Adrenal gland (tissue), 5 donors: ENCODE measurements at regions not wholly inside any gene's neighbourhood (a gene's known extent, or its start where the extent isn't known, plus 50 kb on each side); places are given as distances from the start of the nearest gene placed in this dataset.

Experiments used
- POLR2A ChIP-seq, 2 donors: fragments of 450-650 bp; IDR thresholded peaks; one replicate each; pipeline ENCODE4 v1.6.1; 2017; ENCODE audit warnings: antibody characterized with exemption in 2 of 2, mild to moderate bottlenecking in 2 of 2, moderate library complexity in 1 of 2
- TF ChIP-seq, protein P1 (sequence below), 6 experiments: fragments of 450-650 bp in 4 of 6; fragments of 200-600 bp in 2 of 6; sonication (generic) in 1 of 6; IDR thresholded peaks; 1 replicate in 5 of 6; 2 replicates in 1 of 6; pipeline versions ENCODE4 v1.5.1 to v1.8.0; 2016 to 2021; ENCODE audit warnings: antibody characterized with exemption in 6 of 6, mild to moderate bottlenecking in 2 of 6, moderate library complexity in 1 of 6
- donor health status: DM: no; HTN: no; CAD: no.

DNA sequence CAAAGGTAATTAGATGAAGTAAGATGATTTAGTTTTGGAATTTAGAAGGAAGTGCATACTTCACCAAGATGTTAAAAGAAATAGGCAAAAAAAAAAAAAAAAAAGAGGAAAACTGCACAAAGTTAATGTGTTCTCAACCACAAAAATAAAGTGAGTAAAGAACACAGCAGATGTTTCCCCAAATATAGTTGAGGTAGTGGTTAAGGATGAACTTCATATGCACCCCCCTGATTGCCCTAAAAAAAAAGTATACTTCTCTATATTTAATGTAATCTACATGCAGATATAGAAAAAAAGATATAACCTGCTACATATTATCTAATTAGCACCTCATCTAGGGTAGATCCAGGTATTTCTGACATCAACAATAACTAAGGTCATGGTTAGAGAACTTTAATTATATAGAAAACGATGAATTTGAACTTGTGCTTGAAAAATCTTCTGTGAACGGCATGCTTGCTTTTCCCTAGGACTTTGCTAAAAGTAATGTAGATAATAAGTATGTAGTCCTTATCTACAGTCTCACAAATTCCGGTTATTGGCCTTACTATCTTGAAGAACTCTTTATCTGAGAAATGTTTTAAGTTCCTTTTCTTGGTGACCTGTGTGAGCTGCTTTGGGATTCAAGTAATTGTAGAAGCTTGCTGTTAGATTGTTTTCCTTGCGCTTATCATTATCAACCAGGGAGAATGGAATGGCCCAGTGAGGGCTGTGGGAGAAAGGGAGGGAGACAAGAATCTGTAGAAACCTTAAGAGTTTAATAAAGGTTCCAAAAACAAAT lies 70.1 kb upstream of the LRRC7 start:
- TF ChIP-seq, protein P1, sequence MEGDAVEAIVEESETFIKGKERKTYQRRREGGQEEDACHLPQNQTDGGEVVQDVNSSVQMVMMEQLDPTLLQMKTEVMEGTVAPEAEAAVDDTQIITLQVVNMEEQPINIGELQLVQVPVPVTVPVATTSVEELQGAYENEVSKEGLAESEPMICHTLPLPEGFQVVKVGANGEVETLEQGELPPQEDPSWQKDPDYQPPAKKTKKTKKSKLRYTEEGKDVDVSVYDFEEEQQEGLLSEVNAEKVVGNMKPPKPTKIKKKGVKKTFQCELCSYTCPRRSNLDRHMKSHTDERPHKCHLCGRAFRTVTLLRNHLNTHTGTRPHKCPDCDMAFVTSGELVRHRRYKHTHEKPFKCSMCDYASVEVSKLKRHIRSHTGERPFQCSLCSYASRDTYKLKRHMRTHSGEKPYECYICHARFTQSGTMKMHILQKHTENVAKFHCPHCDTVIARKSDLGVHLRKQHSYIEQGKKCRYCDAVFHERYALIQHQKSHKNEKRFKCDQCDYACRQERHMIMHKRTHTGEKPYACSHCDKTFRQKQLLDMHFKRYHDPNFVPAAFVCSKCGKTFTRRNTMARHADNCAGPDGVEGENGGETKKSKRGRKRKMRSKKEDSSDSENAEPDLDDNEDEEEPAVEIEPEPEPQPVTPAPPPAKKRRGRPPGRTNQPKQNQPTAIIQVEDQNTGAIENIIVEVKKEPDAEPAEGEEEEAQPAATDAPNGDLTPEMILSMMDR (IDR thresholded peaks at IDR 0.05) = no peak
- no peak for TF ChIP-seq POLR2A (IDR thresholded peaks at IDR 0.05)
